Endothelial cell of umbilical vein (primary cell): ENCODE measurements at regions not wholly inside any gene's neighbourhood (a gene's known extent, or its start where the extent isn't known, plus 50 kb on each side); places are given as distances from the start of the nearest gene placed in this dataset.
"Not testable (repeated sequence)": the region's sequence is repeated elsewhere in the genome, so short reads cannot be mapped to it uniquely, and the experiment has no call there.

ENCODE experiments used
- MAX ChIP-seq: IDR thresholded peaks from 2 replicates; pipeline ENCODE4 v1.6.1; 2011; ENCODE audit not compliant: insufficient read depth, insufficient read length
- POLR2AphosphoS5 ChIP-seq: IDR thresholded peaks from 2 replicates; pipeline ENCODE4 v1.6.1; 2012; ENCODE audit warnings: low read depth, mild to moderate bottlenecking, control low read depth, low read length, moderate library complexity; ENCODE audit not compliant: insufficient read depth
- TF ChIP-seq, protein P1 (sequence below), 2 donors: IDR thresholded peaks; 1 replicate in 1 of 2; 2 replicates in 1 of 2; pipeline ENCODE4 v1.5.1; 2011; ENCODE audit warnings: low read length in 2 of 2, mild to moderate bottlenecking in 2 of 2, moderate library complexity in 2 of 2, control low read depth in 1 of 2, inconsistent platforms in 1 of 2, low read depth in 1 of 2; ENCODE audit not compliant: insufficient read depth in 1 of 2; ENCODE audit errors: extremely low read depth in 1 of 2

- TF ChIP-seq, protein P1, sequence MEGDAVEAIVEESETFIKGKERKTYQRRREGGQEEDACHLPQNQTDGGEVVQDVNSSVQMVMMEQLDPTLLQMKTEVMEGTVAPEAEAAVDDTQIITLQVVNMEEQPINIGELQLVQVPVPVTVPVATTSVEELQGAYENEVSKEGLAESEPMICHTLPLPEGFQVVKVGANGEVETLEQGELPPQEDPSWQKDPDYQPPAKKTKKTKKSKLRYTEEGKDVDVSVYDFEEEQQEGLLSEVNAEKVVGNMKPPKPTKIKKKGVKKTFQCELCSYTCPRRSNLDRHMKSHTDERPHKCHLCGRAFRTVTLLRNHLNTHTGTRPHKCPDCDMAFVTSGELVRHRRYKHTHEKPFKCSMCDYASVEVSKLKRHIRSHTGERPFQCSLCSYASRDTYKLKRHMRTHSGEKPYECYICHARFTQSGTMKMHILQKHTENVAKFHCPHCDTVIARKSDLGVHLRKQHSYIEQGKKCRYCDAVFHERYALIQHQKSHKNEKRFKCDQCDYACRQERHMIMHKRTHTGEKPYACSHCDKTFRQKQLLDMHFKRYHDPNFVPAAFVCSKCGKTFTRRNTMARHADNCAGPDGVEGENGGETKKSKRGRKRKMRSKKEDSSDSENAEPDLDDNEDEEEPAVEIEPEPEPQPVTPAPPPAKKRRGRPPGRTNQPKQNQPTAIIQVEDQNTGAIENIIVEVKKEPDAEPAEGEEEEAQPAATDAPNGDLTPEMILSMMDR (IDR thresholded peaks at IDR 0.05; ENCODE audit: extremely low read depth in 1 of 2, insufficient read depth in 1 of 2, low read depth in 1 of 2, low read length in 2 of 2) = not testable (repeated sequence)
- TF ChIP-seq MAX, POLR2AphosphoS5: not testable (repeated sequence)
These were observed 110.6 kb upstream of the CCZ1B start for GRCh38 chr7:6936626-6937025.
